Cardiac fibroblast (primary cell): ENCODE measurements at regions not wholly inside any gene's neighbourhood (a gene's known extent, or its start where the extent isn't known, plus 50 kb on each side); places are given as distances from the start of the nearest gene placed in this dataset.

Experiments
- DNase-seq, 2 donors: peaks; one replicate each; pipeline versions ENCODE4 v3.0.0 to v3.0.0-alpha.2; 2010; ENCODE audit warnings: low read depth in 2 of 2
- H3K4me3 ChIP-seq, 2 donors: replicated peaks in 1 of 2; 1 replicate in 1 of 2; 2 replicates in 1 of 2; pipeline ENCODE4 v1.5.1; 2011; ENCODE audit warnings: low read depth in 2 of 2, low read length in 2 of 2, mild to moderate bottlenecking in 2 of 2, moderate library complexity in 1 of 2
- TF ChIP-seq, protein P1 (sequence below): IDR thresholded peaks from one replicate; pipeline ENCODE4 v1.5.1; 2011; ENCODE audit warnings: low read depth, mild to moderate bottlenecking, low read length, inconsistent platforms

DNA sequence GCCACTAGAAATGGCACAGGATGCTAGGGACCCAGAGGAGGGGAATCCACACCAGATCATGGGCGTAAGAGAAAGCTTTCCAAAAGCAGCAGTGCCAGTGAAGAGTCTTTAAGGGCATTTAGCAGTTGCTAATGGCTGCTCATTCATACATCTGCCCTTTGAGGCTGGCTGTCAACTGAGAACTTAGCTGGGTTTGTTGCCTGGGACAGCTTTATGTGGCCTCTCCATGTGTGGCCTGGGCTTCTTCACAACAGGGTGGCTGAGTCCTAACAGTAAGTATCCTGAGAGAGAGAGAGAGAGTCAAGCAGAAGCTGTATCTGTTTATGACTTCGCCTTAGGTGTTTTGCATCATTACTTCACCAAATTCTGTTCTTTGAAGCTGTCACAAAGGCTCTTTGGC lies 286.1 kb upstream of the KCNJ16 start:
- no peak for DNase-seq
- TF ChIP-seq, protein P1, sequence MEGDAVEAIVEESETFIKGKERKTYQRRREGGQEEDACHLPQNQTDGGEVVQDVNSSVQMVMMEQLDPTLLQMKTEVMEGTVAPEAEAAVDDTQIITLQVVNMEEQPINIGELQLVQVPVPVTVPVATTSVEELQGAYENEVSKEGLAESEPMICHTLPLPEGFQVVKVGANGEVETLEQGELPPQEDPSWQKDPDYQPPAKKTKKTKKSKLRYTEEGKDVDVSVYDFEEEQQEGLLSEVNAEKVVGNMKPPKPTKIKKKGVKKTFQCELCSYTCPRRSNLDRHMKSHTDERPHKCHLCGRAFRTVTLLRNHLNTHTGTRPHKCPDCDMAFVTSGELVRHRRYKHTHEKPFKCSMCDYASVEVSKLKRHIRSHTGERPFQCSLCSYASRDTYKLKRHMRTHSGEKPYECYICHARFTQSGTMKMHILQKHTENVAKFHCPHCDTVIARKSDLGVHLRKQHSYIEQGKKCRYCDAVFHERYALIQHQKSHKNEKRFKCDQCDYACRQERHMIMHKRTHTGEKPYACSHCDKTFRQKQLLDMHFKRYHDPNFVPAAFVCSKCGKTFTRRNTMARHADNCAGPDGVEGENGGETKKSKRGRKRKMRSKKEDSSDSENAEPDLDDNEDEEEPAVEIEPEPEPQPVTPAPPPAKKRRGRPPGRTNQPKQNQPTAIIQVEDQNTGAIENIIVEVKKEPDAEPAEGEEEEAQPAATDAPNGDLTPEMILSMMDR = no peak
- no peak overlapping the region for H3K4me3 ChIP-seq

DNA sequence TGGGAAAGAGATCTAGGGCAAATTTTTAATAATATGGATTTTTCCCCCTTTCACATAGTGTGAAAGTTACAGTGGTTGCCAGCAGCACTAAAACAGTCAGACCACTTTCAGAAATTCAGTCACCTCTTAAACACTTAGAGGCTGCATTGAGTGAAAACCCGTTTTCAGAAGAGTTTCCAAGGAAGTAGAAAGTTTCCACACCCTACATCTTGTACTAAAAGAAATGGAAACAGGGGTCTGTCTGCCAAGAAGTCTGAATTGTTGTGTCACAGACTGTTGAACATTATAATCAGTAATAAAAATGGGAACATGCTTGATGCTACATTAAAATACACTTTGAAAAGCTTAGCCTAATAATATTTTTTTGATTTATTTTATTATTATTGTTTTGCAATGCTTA lies 278.9 kb upstream of the KCNJ16 start:
- no peak overlapping the region for H3K4me3 ChIP-seq
- TF ChIP-seq, protein P1 = no peak
- no peak for DNase-seq

DNA sequence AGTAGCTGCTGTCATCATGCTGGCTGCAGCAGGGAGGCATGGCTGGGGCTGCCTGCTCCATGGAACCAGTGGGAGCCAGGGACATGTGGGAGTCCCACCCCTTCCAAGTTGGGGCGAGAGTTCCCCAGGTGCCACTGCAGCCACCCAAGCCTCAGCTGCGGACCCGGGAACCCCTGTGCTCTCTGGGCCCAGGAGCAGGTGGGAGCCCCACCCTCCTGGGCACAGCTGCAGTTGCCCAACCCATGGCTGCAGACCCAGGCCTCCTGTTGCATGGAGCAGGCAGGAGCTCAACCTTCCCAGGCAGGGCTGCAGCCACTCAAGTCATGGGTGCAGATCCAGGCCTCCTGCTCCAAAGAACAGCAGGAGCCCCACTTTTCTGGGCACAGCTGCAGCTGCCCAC lies 274.2 kb upstream of the KCNJ16 start:
- H3K4me3 ChIP-seq = no peak overlapping the region
- no peak for DNase-seq
- TF ChIP-seq, protein P1 = no peak

DNA sequence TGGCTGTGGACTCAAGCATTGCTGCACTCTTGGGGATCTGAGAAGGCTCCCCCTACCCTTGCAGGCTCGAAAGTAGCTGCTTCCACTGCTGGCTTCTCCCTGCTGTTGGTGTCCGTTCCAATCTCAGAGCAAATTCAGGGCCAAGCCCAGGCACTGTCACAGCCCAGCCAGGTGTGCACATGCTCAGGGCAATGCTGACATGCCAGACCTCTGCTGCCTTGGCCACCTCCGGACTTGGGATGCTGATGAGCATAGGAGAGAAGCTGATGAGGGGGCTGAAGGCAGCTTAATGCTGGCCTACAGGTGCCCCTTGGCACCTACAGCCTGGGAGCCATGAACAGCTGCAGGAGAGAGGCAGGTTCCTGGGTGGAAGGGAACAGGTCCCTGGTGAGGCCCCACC lies 273.7 kb upstream of the KCNJ16 start:
- no peak for DNase-seq
- TF ChIP-seq, protein P1 = no peak
- no peak overlapping the region for H3K4me3 ChIP-seq

DNA sequence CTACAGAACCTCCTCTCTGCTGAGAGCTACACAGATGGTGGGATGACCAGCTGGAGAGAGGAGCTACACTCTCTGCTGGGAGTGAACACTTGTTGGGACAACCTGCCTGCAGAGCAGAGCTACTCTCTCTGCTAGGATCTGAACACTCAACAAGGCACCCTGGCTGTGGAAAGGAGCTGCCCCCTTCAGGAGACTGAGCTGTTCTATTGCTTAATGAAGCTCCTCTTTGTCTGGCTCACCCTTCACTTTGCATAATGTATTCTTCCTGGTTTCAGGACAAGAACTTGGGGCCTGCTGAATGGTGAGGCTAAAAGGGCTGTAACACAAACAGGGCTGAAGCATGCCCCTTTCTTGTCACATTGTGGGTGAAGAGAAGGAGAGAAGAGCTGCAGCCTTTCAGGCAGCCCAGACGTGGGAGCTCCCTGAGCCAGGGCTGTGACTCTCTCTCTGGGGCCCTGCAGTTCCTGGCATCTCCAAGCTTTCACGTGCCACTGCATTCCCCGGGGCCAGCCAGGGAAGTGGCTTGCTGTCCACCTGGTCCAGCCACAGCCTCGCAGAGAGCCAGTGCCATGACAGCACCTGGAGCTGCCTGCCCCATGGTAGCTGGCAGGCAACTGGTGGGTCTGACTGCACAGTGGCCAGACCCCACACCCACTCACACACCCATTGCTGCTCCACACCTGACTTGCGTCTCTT lies 272.8 kb upstream of the KCNJ16 start:
- TF ChIP-seq, protein P1 = no peak
- peak in 1 of 2 donors; percentile 17 for DNase-seq
- no peak overlapping the region for H3K4me3 ChIP-seq

DNA sequence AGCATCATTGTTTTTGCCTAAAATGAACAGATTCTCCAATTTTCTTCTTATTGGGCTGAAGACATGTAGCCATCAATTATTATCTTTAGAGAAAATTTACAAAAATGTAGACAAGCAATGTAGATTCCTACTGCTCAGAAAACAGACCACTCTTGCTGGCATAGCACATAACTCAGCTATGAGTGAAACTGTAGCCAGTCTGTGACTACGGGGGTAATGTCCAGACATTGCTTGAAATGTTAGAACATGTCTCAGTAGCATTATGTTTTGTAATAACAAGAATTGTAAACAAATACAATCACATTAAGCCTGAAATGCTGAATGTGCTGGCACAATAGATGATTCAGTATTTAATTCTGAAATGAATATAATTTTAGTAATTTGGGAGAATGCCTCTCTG lies 265.7 kb upstream of the KCNJ16 start:
- H3K4me3 ChIP-seq = no peak overlapping the region
- peak in 1 of 2 donors; percentile 57 for DNase-seq
- TF ChIP-seq, protein P1 = no peak
